Kidney epithelial cell (primary cell): ENCODE measurements at regions not wholly inside any gene's neighbourhood (a gene's known extent, or its start where the extent isn't known, plus 50 kb on each side); places are given as distances from the start of the nearest gene placed in this dataset.

Source experiments
- DNase-seq: peaks from one replicate; pipeline ENCODE4 v3.0.0-alpha.2; 2010; ENCODE audit warnings: low read depth
- H3K27me3 ChIP-seq: 2 replicates; pipeline ENCODE4 v1.6.0; 2011; ENCODE audit warnings: low read length; ENCODE audit not compliant: control insufficient read depth, insufficient read depth
- H3K36me3 ChIP-seq: 2 replicates; pipeline ENCODE4 v1.5.1; 2011; ENCODE audit warnings: low read length; ENCODE audit not compliant: control insufficient read depth, insufficient read depth
- H3K4me3 ChIP-seq: 2 replicates; pipeline ENCODE4 v1.5.1; 2011; ENCODE audit warnings: low read depth, mild to moderate bottlenecking, control low read depth, low read length
- TF ChIP-seq, protein P1 (sequence below): IDR thresholded peaks from 2 replicates; pipeline ENCODE4 v1.5.1; 2011; ENCODE audit warnings: mild to moderate bottlenecking, moderate library complexity, low read length, control low read depth, inconsistent platforms; ENCODE audit not compliant: insufficient read depth, poor library complexity, severe bottlenecking

- Histone ChIP-seq H3K36me3 (no peaks in the 10 kb centered on the region), H3K27me3 (no peaks in the 10 kb centered on the region), H3K4me3 (no peak overlapping the region)
- TF ChIP-seq, protein P1, sequence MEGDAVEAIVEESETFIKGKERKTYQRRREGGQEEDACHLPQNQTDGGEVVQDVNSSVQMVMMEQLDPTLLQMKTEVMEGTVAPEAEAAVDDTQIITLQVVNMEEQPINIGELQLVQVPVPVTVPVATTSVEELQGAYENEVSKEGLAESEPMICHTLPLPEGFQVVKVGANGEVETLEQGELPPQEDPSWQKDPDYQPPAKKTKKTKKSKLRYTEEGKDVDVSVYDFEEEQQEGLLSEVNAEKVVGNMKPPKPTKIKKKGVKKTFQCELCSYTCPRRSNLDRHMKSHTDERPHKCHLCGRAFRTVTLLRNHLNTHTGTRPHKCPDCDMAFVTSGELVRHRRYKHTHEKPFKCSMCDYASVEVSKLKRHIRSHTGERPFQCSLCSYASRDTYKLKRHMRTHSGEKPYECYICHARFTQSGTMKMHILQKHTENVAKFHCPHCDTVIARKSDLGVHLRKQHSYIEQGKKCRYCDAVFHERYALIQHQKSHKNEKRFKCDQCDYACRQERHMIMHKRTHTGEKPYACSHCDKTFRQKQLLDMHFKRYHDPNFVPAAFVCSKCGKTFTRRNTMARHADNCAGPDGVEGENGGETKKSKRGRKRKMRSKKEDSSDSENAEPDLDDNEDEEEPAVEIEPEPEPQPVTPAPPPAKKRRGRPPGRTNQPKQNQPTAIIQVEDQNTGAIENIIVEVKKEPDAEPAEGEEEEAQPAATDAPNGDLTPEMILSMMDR, result no peak
- DNase-seq, result no peak
Observed at GRCh38 chr5:25427240-25427639, 782.5 kb upstream of the CDH10 start.

GRCh38 chr5:25423271-25423670 is 778.5 kb upstream of the CDH10 start:
- H3K4me3 ChIP-seq, result no peak overlapping the region
- H3K27me3 ChIP-seq, result no peaks in the 10 kb centered on the region
- TF ChIP-seq, protein P1, result no peak
- no peaks in the 10 kb centered on the region for H3K36me3 ChIP-seq
- no peak for DNase-seq

DNA sequence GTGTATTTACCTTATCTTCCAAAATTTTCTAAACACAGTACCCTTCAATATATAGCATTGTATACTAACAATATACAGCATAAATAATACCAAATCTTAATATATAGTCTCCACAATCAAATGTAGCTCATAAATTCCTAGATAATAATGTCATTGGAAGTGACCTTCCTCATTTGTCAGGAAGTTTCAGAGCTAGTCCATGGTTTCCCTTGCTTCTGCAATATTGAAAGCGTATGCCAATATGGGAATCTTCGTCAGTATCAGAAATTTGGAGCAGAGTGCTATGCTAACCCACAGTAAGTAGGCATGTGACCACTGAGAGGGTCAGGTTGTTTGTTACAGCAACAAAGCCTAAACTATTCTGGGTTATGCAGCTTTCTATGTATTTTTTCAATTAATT is 774.9 kb upstream of the CDH10 start:
- TF ChIP-seq, protein P1, result no peak
- no peaks in the 10 kb centered on the region for H3K36me3 ChIP-seq
- no peak for DNase-seq
- H3K27me3 ChIP-seq, result no peaks in the 10 kb centered on the region
- no peak overlapping the region for H3K4me3 ChIP-seq

- no peaks in the 10 kb centered on the region for H3K27me3 ChIP-seq
- no peak overlapping the region for H3K4me3 ChIP-seq
- DNase-seq, result no peak
- H3K36me3 ChIP-seq, result no peaks in the 10 kb centered on the region
- TF ChIP-seq, protein P1, result no peak
Observed at GRCh38 chr5:25418978-25419377, 774.2 kb upstream of the CDH10 start.

DNA sequence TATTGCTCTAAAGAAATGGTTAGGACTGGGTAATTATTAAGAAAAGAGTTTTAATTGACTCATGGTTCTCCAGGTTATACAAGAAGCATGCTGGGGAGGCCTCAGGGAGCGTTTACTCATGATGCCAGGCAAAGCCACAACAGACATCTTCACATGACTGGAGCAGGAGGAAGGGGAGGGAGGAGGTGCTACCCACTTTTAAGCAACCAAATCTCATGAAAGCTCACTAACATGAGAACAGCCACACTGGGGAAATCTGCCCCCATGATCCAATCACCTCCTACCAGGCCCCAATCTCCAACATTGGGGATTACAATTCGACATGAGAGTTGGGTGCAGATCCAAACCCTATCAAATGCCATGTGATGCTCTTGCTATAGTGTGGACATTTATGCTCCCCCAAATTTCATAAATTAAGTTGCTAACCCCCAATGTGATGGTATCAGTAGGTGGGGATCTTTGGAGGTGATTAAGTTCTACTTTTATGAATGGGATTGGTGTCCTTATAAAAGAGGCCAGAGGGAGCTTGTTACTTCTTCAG is 773.6 kb upstream of the CDH10 start:
- H3K27me3 ChIP-seq, result no peaks in the 10 kb centered on the region

DNA sequence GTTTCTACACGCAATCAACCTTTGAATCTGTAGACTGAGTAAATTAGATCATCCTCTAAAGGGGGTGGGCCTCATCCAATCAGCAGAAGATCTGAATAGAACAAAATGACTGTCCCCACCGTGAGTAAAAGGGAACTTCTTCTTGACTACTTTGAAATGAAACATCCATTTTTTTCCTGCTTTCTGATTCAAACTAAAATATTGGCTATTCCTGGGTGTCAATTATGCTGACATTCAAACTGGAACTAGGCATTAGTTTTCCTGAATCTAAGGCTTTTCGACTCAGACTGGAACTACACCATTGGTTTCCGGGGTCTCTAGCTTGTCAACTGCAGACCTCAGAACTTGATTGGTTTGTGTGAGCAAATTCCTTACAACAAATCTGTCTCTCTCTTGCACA is 772.2 kb upstream of the CDH10 start:
- no peak for DNase-seq
- H3K36me3 ChIP-seq, result no peaks in the 10 kb centered on the region
- TF ChIP-seq, protein P1, result no peak
- H3K4me3 ChIP-seq, result no peak overlapping the region
- no peaks in the 10 kb centered on the region for H3K27me3 ChIP-seq

More for the DNA sequence above, 773.6 kb upstream of the CDH10 start:
- TF ChIP-seq, protein P1, result no peak
- DNase-seq, result no peak
- Histone ChIP-seq H3K36me3 (no peaks in the 10 kb centered on the region), H3K4me3 (no peak overlapping the region)
